IPS DF 19.7 (cell line): ENCODE measurements at regions not wholly inside any gene's neighbourhood (a gene's known extent, or its start where the extent isn't known, plus 50 kb on each side); places are given as distances from the start of the nearest gene placed in this dataset.

Source experiments
- DNase-seq: peaks from one replicate; pipeline ENCODE4 v3.0.0-alpha.2; 2013; ENCODE audit warnings: low read depth, low spot score

DNA sequence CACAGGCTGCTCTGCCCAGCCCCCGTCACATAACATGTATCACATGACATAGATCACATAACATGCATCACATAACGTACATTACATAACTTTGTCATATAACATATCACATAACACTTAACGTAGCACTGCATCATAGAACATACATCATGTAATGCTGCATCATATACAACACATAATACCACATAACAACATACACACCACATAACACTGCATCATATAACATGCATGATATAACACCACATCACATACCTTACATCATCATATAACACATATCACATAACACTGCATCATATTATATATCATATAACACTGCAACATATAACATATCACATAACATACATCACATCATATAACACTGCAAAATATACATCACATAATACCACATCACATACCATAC lies 83.8 kb downstream of the AXIN2 start:
- DNase-seq: no peak

DNA sequence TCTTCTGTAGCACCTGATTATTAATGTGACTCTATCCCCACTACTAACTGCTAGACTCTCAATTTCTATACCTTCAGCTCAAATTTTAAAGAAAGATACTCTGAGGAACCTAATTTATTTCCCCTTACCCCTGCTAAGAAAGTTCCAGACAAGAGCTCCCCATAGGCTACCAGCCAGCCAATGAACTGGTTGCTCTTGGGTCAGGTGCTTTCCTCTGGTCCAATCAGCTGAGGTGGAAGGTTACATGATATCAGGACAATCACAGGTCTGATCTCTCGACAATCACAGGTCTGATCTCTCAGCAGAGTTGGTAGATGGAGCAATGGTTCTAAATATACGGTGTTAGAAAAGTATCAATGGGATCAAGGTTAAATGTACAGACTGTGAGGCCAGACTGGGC lies 86.8 kb downstream of the AXIN2 start:
- no peak for DNase-seq

- DNase-seq: no peak
These were observed 87.5 kb downstream of the AXIN2 start for GRCh38 chr17:65473985-65474384.

GRCh38 chr17:65473363-65473762 lies 88.1 kb downstream of the AXIN2 start:
- no peak for DNase-seq

DNA sequence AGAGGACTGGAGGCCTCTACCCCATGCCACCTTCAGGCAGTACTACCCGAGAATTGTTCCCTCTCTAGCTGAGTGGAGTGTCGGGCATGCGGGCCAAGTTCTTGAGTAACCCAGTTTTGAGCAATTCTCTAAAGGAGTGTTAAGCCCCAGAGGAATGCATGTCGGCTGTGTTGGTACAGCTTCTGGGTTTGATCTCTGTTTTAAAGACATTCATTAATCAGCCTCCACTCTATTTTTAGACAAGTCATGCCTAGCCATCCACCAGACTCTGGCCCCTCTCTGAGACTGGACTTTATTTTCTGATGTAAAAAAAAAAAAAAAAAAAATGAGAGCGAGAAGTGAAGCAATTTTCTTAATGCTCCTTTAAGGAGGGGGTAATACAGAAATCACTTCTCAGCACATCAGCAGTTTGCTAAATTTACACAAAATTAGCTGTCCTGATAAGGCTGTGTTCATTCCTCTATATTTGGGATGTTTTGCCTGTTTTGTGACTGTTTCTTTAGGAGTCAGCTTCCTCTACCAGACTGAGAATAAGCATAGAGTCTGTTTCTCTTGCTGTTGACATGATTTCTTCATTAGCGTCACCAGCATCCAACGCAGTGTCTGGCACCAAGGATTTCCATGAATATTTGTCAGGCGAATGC lies 88.7 kb downstream of the AXIN2 start:
- no peak for DNase-seq

GRCh38 chr17:65470783-65471182 lies 90.7 kb downstream of the AXIN2 start:
- no peak for DNase-seq

DNA sequence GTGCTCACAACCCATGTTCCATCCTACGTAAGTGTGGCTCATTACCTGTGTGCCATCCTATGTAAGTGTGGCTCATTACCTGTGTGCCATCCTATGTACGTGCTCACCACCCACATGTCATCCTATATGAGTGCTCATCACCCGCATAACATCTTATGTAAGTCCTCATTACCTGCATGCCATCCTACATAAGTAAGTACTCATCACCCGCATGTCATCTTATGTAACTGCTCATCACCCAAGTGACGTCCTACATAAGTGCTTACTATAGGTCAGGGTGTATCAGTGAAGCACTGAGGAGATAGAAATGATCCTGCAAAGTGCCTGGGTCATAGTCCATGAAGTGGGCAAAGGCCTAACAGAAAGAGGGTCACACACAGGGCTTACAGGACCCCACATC lies 93.1 kb downstream of the AXIN2 start:
- no peak for DNase-seq

DNA sequence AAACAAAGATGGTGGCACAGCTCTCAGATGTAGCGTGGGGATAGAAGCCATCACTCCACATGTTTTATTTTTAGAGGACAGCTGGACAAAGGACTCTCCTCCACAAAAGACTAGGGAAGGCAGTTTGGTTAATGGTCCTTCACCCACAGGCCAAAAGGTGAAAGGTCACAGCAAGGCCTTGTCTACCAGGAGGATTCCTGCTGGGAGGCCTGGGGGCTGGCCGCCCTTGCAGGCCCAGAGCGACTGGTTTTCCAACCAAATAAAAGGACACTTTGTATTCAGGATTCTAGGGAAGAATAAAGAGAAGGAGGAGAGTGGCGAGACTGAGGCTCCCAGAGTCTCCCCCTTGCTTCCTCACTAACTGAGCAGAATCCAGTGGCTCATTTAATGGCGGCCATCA lies 94.3 kb downstream of the AXIN2 start:
- no peak for DNase-seq

GRCh38 chr17:65466547-65466946 lies 94.9 kb downstream of the AXIN2 start:
- no peak for DNase-seq

DNA sequence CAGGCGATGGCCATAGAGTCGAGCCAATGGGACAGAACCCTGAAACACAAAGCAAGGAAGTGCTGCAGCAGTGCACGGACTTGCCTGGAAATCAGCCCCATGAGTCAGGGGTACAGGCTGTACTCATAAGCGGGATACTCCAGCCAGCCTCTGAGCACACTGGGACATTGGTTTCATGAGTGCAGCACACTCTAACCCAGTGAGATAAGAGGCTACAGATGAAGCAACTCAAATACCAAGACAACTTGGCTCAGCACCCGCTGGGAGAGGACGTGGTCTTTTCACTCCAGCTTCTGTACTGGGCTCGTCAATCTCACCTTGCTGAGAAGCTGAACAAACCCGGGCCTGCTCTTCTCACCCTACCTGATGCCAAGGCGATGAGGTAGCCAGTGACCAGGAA lies 98.2 kb downstream of the AXIN2 start:
- DNase-seq: no peak

- DNase-seq: no peak
These were observed 101.6 kb downstream of the AXIN2 start for GRCh38 chr17:65459677-65460347.

DNA sequence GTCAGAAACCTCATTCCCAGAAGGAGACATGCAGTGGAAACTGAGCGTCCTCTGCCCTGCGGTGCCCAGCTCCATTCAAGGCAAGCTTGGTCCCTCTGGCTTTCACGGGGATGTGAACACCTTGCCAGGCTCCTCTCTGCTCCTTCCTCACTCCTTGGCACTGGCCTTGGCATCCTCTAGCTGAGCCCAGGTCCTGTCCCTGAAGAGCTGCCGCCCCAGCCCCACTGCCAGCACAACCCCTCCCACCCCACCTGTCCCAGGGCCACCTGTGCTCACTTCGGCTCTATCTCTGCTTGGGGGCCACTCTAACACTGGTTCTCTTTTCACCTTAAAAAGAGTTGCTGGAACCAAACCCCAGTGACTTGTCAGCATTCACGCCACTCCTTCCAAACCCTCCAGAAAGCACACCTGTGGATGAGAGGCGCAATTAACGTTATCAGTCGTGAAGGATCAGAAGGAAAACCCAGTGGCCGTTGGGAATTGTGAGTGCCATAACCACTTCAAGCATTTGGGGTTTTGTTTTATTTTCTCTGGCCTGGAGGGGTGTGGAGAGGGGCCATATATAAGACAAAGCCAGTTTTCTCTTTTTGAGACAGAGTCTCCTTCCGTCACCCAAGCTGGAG lies 103.7 kb downstream of the AXIN2 start:
- DNase-seq: no peak

GRCh38 chr17:65457183-65457582 lies 104.3 kb downstream of the AXIN2 start:
- DNase-seq: no peak

- no peak for DNase-seq
These were observed 104.9 kb downstream of the AXIN2 start for GRCh38 chr17:65456368-65457151.

- no peak for DNase-seq
These were observed 105.5 kb downstream of the AXIN2 start for GRCh38 chr17:65455972-65456343.

GRCh38 chr17:65455154-65455971 lies 106.1 kb downstream of the AXIN2 start:
- DNase-seq: no peak

GRCh38 chr17:65453204-65453931 lies 108.1 kb downstream of the AXIN2 start:
- no peak for DNase-seq

GRCh38 chr17:65449495-65449894 lies 112.0 kb downstream of the AXIN2 start:
- DNase-seq: no peak

DNA sequence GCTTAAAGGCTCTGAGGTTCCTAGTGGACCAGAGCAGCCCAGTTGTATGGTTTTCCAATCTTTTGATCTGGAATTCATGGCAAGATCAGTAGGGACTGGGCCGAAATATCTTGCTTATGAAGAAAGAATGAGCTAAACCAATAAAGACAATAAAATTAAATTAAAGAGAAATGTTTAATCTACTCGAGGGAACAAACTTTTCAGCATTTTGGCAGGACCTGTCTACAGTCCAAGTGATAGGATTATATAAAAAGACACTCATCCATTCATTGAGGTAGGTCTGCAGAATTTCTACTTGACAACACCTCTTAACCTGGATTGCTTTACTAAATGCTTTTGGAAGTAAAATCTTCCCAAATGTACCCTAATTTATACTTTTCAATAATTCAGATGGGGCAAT lies 113.6 kb downstream of the AXIN2 start:
- DNase-seq: no peak

GRCh38 chr17:65446838-65447526 lies 114.5 kb downstream of the AXIN2 start:
- DNase-seq: no peak
